ENCODE measurements at regions not wholly inside any gene's neighbourhood (a gene's known extent, or its start where the extent isn't known, plus 50 kb on each side); places are given as distances from the start of the nearest gene placed in this dataset.

DNA sequence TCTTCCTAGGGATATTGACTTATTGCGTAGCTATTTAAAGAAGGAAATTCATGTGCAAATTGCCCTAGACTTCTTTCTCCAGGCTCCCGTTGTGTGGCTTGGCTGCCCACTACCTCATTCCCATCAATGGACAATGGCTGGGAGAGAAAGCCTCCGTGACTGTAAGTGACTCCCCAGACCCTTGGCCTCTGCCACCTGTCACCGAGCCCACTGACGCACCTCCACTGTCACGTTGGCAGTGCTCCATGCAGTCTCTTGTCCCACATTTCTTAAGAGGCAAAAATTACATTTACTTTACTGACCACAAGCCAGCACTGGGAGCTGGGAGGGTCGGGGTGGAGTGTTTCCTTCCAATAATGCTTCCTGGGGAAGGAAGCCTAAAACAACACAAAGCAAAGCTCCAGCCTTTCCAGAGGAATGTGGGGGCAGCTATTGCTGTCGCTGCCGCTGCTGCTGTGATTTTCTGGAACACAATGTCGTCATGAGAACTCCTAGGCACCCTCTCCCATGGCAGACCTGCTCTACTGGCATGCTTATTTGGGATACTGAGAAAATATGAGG, 89.7 kb upstream of the STEAP1B start:
- DNase-seq (ENCODE audit: low read depth in 2 of 2, low spot score in 1 of 2) = no peak

GRCh38 chr7:22588351-22588750, 88.4 kb upstream of the STEAP1B start:
- no peak for DNase-seq (ENCODE audit: low read depth in 2 of 2, low spot score in 1 of 2)

GRCh38 chr7:22587322-22587721, 87.3 kb upstream of the STEAP1B start:
- no peak for DNase-seq (ENCODE audit: low read depth in 2 of 2, low spot score in 1 of 2)

DNA sequence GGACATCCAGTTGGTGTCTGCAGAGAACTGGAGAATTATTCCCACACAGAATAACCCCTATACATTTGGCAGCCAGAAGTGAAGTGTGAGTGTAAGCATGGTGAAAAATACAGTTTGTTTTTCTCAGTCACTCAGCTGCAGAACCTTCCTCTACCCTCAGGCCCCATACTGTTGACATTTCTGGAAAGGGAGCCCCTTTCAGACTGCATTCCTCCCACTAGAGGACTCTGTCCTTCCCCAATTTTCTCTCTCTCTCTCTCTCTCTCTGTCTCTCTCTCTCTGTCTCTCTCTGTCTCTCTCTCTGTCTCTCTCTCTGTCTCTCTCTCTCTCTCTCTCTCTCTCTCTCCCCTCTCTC, 86.8 kb upstream of the STEAP1B start:
- no peak for DNase-seq (ENCODE audit: low read depth in 2 of 2, low spot score in 1 of 2)

- DNase-seq (ENCODE audit: low read depth in 2 of 2, low spot score in 1 of 2) = no peak
Observed at GRCh38 chr7:22586101-22586785, 86.3 kb upstream of the STEAP1B start.

- no peak for DNase-seq (ENCODE audit: low read depth in 2 of 2, low spot score in 1 of 2)
Observed at GRCh38 chr7:22584179-22584578, 84.2 kb upstream of the STEAP1B start.

DNA sequence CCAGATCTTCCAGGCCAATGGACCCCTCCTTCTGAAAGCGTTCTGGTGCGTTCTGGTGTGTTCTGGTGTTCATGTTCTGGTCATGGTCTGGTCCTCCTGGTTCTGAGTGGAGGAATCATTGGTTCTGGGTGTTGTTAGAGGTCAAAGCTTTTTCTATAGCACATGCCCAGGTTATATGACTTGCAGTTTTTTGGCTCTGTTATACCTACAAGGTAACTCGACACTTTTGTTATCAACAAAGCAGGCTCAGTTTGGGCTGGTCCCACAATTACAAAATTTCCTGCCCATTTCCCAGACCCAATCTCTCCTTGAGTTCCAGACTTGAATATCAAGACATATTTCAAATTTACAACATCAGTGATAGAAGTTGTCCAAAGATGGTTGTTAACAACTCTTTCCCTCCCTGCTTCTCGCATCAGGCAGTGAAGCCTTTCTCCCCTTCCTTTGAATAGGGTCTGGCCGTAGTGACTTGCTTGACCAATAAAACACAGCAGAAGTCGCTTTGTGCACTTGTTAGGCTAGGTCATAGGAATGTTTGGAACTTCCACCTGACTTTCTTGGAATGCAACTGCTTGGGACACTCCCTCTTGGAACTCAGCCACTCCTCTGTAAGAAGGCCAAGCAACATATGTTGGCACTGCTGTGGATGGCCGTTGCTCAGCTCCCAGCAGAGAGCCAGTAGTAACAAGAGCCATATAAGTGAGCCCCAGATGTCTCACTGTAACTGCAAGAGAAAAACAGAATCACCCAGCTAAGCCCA, 83.1 kb upstream of the STEAP1B start:
- no peak for DNase-seq (ENCODE audit: low read depth in 2 of 2, low spot score in 1 of 2)

DNA sequence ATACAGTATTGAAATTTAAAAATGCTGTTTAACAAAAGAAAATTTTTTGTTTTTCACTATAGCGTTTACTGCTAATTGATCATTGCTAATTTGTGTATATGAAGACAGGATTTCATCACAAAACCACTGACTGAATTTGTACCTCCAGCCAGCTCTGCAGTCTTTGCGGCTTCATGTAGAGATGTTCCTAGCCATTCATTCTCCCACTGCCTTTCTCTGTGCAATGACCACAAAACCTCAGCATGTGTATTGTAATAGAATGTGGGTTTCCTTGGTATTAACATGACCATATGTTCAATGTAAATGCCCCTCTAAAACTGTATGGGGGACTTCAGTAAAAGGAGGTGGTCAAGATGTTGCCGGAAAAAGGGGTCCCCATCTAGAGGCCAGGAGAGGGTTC, 81.1 kb upstream of the STEAP1B start:
- no peak for DNase-seq (ENCODE audit: low read depth in 2 of 2, low spot score in 1 of 2)

DNA sequence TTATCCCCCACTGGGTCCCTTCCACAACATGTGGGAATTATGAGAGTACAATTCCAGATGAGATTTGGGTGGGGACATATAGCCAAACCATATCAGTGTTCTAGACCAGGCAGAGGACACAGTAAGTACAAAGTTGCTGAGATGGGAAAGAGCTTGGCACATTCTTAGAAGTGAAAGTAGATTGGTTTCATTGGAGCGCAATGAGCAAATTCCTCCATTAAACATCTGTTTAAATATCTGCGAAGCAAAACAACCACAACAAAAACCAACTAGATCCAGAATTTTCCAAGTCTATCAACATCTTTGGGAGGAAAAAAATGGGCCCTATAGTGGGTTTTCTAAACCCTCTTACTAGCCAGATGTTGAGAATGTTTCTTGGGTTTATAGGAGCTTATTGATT, 80.0 kb upstream of the STEAP1B start:
- no peak for DNase-seq (ENCODE audit: low read depth in 2 of 2, low spot score in 1 of 2)

- DNase-seq (ENCODE audit: low read depth in 2 of 2, low spot score in 1 of 2) = no peak
Observed at GRCh38 chr7:22578007-22578733, 78.2 kb upstream of the STEAP1B start.

GRCh38 chr7:22577470-22578001, 77.5 kb upstream of the STEAP1B start:
- DNase-seq (ENCODE audit: low read depth in 2 of 2, low spot score in 1 of 2) = no peak

DNA sequence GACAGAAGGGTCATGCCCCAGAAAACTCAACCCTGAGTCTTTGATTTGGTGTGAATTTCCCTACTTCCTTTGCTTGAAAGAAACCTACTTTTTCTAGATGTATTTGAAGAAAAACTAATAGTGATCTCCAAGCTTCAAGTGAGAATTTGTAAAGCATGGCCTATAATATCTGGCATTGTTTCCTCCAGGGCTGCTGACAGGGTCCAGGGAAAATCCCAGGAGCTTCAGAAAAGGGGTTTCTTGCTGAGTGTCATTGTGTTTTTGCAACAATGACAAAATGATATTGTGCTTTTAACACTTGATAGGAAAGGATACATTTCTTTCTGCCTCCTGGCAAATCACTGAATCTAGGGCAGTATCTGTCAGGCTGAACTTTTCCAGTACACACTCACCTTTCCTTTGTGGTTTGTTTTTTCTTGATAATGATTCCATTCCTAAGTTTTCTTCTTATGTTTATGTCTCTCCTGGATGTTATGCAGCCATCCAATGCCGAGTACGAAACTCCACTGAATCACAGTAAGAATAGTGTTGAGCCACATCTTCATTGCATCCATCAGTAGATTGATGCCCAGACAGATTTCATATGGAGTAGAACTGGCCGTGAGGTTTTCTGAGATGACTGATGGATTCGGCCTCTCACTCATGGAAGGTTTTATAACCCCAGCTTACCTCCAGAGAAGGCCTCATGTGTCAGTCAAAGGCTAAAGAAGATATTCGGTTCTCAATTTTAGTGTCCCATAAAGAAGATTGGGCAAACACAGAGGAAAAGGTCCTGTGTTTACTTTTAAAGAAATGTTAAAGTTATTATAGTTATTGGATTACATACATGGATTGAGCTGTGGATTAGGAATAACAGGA, 76.9 kb upstream of the STEAP1B start:
- no peak for DNase-seq (ENCODE audit: low read depth in 2 of 2, low spot score in 1 of 2)

DNA sequence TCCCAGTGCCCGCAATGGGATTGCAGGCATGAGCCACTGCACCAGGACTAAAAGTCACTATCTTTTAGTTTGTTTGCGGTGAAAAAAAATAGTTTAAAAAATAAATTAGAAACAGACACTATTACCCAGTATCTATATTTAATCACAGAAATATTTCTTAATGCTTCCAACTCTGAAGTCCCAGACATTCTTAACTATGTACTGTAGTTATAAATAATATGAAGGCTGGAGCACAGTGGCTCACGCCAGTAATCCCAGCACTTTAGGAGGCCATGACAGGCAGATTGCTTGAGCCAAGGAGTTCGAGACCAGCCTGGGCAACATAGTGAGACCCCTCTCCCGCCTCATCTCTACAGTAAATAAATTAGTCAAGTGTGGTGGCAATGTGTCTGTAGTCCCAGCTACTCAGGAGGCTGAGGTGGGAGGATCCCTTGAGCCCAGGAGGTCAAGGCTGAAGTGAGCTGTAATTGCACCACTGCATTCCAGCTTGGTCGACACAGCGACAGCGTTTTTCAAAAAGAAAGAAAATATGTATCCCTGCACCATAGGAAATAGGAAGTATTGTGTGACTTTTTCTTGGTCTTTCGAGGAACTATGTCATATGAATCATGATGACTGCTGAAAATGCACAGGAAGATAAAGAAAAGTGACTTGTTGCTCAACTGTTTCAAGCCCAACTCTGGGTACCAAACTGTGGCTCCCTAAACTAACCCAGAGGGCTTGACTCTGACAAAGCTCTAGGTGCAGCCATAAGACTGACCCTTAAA, 74.9 kb upstream of the STEAP1B start:
- no peak for DNase-seq (ENCODE audit: low read depth in 2 of 2, low spot score in 1 of 2)

GRCh38 chr7:22572937-22573336, 72.9 kb upstream of the STEAP1B start:
- no peak for DNase-seq (ENCODE audit: low read depth in 2 of 2, low spot score in 1 of 2)

DNA sequence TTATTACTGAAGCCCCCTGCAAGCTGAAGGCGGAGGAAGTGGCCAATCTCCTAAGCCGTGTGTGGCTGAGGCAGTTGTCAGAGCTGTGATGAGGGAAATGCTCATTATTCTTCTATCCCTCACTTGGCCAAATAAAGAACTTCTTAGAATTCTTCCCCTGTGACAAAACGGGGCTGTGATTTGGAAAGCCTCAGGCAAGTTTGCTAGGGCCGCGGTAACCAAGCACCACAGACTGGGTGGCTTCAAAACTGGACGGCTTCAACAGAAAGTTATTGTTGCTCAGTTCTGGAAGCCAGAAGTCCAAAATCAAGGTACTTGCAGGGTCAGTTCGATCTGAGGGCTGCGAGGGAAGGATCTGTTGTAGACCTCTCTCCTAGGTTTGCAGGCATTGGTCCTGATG, 72.3 kb upstream of the STEAP1B start:
- no peak for DNase-seq (ENCODE audit: low read depth in 2 of 2, low spot score in 1 of 2)

GRCh38 chr7:22571766-22572165, 71.8 kb upstream of the STEAP1B start:
- no peak for DNase-seq (ENCODE audit: low read depth in 2 of 2, low spot score in 1 of 2)

- no peak for DNase-seq (ENCODE audit: low read depth in 2 of 2, low spot score in 1 of 2)
Observed at GRCh38 chr7:22569586-22570321, 69.8 kb upstream of the STEAP1B start.

- DNase-seq (ENCODE audit: low read depth in 2 of 2, low spot score in 1 of 2) = no peak
Observed at GRCh38 chr7:22566592-22566991, 66.6 kb upstream of the STEAP1B start.

- no peak for DNase-seq (ENCODE audit: low read depth in 2 of 2, low spot score in 1 of 2)
Observed at GRCh38 chr7:22566176-22566575, 66.2 kb upstream of the STEAP1B start.

Measured in stimulated activated CD8-positive, alpha-beta memory T cell treated with anti-CD3 and anti-CD28 coated beads, Interleukin-4, amount 100 ng/mL, for 1 hour (primary cell).